ENCODE measurements at regions not wholly inside any gene's neighbourhood (a gene's known extent, or its start where the extent isn't known, plus 50 kb on each side); places are given as distances from the start of the nearest gene placed in this dataset.

- no peak for TF ChIP-seq CSDE1 (IDR thresholded peaks at IDR 0.05)
Measured at GRCh38 chr12:103077108-103077773, 119.8 kb downstream of the ASCL1 start (continued).

GRCh38 chr12:103085541-103085940 lies 128.1 kb downstream of the ASCL1 start:
- H3K27me3 ChIP-seq (ENCODE audit: control insufficient read depth in 2 of 2, insufficient read depth in 2 of 2, low read length in 2 of 2), result no peaks in the 10 kb centered on the region
- no peak overlapping the region for H2AFZ ChIP-seq (ENCODE audit: low read depth, low read length)
- no peaks in the 10 kb centered on the region for H3K36me3 ChIP-seq (ENCODE audit: control insufficient read depth, insufficient read depth, low read length)
- CTCF ChIA-PET (ENCODE audit: low intra/inter-chr PET ratio), result no interaction called here
- H3K79me2 ChIP-seq (ENCODE audit: control insufficient read depth, insufficient read depth, low read length), result no peaks in the 10 kb centered on the region
- H3K4me3 ChIP-seq, result no peak overlapping the region
- no peak overlapping the region for H3K4me2 ChIP-seq (ENCODE audit: insufficient read depth, low read length)
- no peak overlapping the region for H3K9ac ChIP-seq (ENCODE audit: insufficient read depth in 1 of 2, low read depth in 2 of 2, low read length in 2 of 2)
- H4K20me1 ChIP-seq (replicated peaks; ENCODE audit: control insufficient read depth, insufficient read depth, low read length), result no peaks in the 10 kb centered on the region
- 5% methylated on average over 5 of the region's 5 CpGs for WGBS (ENCODE audit: insufficient coverage, low coverage, missing lambda C conversion rate)
- TF ChIP-seq ZNF224 (CRISPR knock-in tag; IDR thresholded peaks at IDR 0.05) (no peak), ZNF134 (CRISPR knock-in tag; conservative IDR thresholded peaks at IDR 0.05) (no peak), ZNF347 (CRISPR knock-in tag; IDR thresholded peaks at IDR 0.05; ENCODE audit: low read depth) (no peak), HIVEP1 (CRISPR knock-in tag; IDR thresholded peaks at IDR 0.05) (no peak), HDAC1 (IDR thresholded peaks at IDR 0.05) (no peak)
- POLR2A ChIA-PET, result no interaction called here
- no peaks in the 10 kb centered on the region for H3K4me1 ChIP-seq (replicated peaks in 1 of 2; ENCODE audit: control insufficient read depth in 2 of 2, insufficient read depth in 2 of 2, low read length in 2 of 2)
- no peak for ATAC-seq
- H3K9me1 ChIP-seq (ENCODE audit: control insufficient read depth, insufficient read depth, low read length), result no peaks in the 10 kb centered on the region
- no peak for DNase-seq (ENCODE audit: extremely low read depth in 1 of 4, low spot score in 3 of 4)
- intact Hi-C loops (cut with micrococcal nuclease) (no loop called here), in situ Hi-C loops (cut with MboI) (no loop called here)
- no peaks in the 10 kb centered on the region for H3K9me3 ChIP-seq (replicated peaks; ENCODE audit: control insufficient read depth, insufficient read depth, low read depth, low read length)
- no peak for FAIRE-seq
- no peak overlapping the region for H3K27ac ChIP-seq (ENCODE audit: extremely low read depth, low read depth, low read length)
- BruUV-seq (replicated peaks), result no TSS peak
